H1 (cell line): ENCODE measurements at regions not wholly inside any gene's neighbourhood (a gene's known extent, or its start where the extent isn't known, plus 50 kb on each side); places are given as distances from the start of the nearest gene placed in this dataset.

Experiments used
- EP300 ChIP-seq, 2 experiments: IDR thresholded peaks; 1 replicate in 1 of 2; 2 replicates in 1 of 2; pipeline ENCODE4 v1.6.1; 2011 to 2012; ENCODE audit warnings: low read depth in 2 of 2, low read length in 2 of 2, mild to moderate bottlenecking in 2 of 2, borderline replicate concordance in 1 of 2, inconsistent platforms in 1 of 2, moderate library complexity in 1 of 2
- USF2 ChIP-seq: IDR thresholded peaks from 2 replicates; pipeline ENCODE4 v1.6.1; 2011; ENCODE audit warnings: low read length, improper control_type of control experiment
- YY1 ChIP-seq: IDR thresholded peaks from 2 replicates; pipeline ENCODE4 v1.6.1; 2011; ENCODE audit warnings: low read depth, mild to moderate bottlenecking, low read length

DNA sequence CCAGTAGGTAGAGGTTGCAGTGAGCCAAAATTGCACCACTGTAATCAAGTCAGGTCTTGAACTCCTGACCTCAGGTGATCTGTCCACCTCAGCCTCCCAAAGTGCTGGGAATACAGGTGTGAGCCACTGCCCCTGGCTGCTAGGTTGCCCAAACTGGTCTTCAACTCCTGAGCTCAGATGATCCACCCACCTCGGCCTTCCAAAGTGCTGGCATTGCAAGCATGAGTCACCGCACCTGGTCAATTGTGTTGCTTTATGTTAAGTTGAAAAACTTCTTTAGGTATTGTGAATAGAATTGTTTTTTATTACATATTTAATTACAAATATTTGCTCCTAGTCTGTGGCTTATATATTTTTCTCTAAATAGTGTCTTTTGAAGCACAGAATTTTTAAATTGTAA, 80.5 kb downstream of the PRKAB2 start (continued):
- TF ChIP-seq USF2 (no peak), EP300 (IDR thresholded peaks at IDR 0.05; ENCODE audit: borderline replicate concordance in 1 of 2, low read depth in 2 of 2, low read length in 2 of 2) (no peak), YY1 (no peak)
- TF ChIP-seq, all 59 proteins: peak for 0
